Right ventricle myocardium superior (tissue), 1 donor: ENCODE measurements at regions not wholly inside any gene's neighbourhood (a gene's known extent, or its start where the extent isn't known, plus 50 kb on each side); places are given as distances from the start of the nearest gene placed in this dataset.
"Not testable (repeated sequence)": the region's sequence is repeated elsewhere in the genome, so short reads cannot be mapped to it uniquely, and the experiment has no call there.

Source experiments
- ATAC-seq: fragments of 200-7000 bp; cut with Tn5 transposase; one replicate; pipeline ENCODE4 v1.9.1; 2020; ENCODE audit warnings: mild to moderate bottlenecking; ENCODE audit not compliant: poor library complexity
- DNase-seq: peaks from one replicate; pipeline ENCODE4 v3.0.0-alpha.2; 2020
- intact Hi-C: fragments of 100-400 bp; cut with DNase I; formaldehyde crosslinking; loops from one replicate; pipeline ENCODE4 v1.11.2; 2022
- donor health status: DM: no; HTN: yes; CAD: no; lungs with severe emphysema.

DNA sequence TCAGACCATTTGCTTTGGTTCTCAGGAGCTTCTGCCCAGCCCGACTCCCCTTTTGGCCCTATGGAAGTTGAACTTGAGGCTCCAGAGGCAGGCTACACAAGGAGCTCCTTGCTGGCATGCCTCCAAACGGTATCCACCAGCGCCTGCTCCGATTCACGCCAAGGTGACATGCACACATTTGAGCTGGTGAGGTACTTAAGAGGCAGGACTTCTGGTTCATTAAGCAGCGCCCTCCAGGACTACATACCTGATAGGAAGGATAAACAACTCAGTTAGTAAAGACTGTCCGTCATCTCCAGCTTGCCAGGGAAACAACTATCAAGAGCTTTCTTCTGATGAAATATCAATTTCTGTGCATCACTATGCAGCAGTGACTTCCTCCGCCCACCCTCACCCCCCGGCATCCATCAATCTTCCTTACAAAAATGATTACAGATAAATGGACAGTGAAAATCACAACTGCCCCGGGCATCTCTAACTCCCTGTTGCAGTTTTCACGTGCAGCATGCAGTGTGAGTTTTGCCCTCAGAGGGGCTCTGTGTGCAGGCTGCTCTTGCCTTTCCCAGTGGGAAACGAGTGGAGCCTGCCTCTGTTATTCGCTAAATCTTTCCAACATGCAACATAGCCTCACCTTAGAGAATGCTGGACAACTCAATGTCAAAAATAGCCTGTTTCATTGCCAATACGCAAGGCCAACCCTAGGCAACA is 122.9 kb downstream of the ARRDC4 start:
- intact Hi-C loops: no loop called here
- DNase-seq: no peak
- no peak for ATAC-seq

DNA sequence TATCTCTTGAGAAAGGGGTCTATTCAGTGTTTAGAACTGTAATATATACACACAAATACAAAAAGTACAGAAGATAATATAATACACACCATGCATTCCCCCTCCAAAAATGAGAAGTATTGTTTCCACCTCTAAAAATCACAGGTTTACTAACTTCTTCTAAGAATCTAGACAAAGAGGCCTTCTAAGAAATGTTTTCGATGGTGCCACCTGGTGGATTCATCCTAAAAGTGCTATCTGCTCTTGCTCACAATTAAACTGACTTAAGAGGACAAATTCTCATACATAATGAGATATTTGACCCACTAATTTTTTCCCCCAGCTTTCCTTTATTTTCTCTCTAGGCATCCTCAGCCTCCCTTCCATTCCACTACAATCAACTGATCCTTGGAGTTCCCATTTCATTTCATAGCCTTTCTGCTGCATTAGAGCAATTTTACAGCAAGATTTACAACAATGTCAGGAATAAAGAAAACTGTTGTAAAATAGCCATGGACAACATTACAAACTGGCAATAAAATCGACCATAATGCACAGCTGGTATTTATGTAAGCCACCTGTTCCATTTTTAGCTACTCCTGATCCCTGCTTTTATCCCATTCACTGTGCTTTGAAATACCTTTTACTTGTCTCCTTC is 124.6 kb downstream of the ARRDC4 start:
- no peak for DNase-seq
- no peak for ATAC-seq
- intact Hi-C loops: loop anchor here (5.0 kb wide), 1 partner anchor 178 kb away; no protein-coding TSS in a partner anchor

DNA sequence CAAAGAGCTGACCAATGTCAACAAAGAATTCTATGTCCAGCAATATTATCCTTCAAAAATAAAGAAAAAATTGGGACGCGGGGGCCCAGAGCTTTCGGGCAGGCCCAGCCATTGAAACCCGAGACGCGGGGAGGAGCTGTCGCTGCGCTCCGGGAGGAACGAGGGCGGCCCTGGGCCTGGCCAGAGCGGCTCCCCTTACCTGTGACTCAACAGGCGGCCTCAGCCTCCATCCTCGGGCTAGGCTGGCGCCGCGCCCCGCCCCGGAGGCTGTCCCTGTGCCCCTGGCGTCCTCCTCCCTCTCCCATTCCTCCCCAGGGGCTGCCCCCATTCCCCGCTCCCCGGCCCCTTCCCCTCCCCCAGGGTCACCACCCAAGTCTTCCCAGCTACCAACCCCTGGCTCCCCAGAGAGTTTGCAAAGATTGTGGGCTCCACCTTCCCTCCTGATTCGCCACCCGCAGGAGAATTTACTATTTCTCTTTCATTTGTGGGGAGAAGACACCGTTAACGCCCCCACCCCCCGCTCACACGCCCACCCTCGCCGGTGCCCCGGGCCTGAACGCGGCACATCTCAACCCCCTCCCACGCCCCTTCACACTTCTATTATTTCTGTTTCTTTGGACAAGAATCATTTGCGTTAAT is 127.9 kb downstream of the ARRDC4 start:
- intact Hi-C loops: loop anchor here (5.0 kb wide), 1 partner anchor 181 kb away; no protein-coding TSS in a partner anchor
- DNase-seq, ATAC-seq: not testable (repeated sequence)

DNA sequence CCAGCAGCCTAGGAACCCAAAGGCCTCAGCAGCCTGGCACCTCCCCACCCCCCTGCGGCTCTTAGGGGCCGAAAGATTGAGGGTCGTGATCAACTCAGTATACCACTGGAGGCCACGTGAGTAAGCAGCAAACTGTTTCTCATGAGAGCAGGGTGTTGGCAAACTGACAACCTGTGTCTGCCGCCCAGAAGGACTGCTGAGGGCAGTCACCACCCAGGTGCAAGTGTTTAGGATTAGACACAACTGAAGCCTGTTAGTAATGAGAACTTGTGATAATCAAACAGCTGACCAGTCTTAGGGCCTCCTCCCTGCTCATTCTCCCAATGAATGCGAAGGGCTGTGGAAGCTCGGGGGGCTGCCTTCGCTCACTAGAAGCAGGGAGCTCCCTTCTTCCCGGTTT is 128.8 kb downstream of the ARRDC4 start:
- not testable (repeated sequence) for ATAC-seq, DNase-seq
- intact Hi-C loops: loop anchor here (5.0 kb wide), 1 partner anchor 182 kb away; no protein-coding TSS in a partner anchor

DNA sequence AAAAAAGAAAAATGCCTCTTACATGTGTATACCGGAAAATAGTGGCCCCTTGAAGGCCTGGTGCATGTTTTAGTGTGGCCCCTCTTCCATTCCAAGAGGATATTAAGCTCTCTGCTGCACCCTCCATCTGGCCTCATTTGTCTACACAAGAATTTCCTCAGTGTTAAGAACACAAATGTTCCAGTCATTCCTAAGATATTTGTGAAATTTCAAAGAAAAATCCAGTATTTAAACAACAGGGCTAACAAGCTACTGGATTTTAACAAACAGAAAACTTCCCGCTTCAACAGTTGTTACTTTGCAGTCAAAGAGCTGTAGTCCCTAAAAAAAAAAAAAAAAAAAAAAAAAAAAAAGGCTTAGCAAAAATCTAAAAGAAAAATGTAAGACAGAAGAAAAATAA is 137.5 kb downstream of the ARRDC4 start:
- ATAC-seq, DNase-seq, intact Hi-C loops: not testable (repeated sequence)

DNA sequence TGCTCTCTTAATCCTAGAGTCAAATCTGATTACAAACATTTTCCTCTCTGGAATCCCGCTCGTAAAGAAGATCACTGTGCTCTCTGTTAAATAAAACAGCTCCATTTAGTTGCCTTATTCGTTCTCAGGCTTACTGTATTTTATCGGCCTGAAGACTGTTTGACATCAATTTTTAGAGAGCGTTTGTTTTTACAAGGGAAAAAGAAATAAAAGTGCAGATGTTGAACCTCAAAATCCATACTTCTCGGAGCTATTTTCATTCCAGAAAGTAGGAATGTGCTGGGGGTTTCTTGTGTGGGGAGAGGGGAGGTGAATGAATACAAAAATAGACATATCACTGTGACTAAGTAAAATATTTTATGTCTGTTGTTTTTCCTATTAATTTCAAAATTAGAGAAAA is 140.1 kb downstream of the ARRDC4 start:
- DNase-seq, intact Hi-C loops, ATAC-seq: not testable (repeated sequence)

DNA sequence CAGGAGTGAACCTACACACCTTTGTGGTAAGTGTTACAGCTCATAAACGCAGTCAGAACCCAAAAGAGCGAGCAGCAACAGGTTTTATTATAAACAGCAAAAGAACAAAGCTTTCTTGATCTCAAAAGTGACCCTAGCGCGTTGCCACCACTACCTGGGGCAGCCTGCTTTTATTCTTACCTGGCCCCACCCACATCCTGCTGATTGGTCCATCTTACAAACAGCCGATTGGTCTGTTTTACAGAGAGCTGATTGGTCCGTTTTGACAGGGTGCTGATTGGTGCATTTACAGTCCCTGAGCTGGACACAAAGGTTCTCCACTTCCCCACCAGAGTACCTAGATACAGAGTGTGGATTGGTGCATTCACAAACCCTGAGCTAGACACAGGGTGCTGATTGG is 143.1 kb downstream of the ARRDC4 start:
- no peak for ATAC-seq
- no peak for DNase-seq
- intact Hi-C loops: no loop called here

DNA sequence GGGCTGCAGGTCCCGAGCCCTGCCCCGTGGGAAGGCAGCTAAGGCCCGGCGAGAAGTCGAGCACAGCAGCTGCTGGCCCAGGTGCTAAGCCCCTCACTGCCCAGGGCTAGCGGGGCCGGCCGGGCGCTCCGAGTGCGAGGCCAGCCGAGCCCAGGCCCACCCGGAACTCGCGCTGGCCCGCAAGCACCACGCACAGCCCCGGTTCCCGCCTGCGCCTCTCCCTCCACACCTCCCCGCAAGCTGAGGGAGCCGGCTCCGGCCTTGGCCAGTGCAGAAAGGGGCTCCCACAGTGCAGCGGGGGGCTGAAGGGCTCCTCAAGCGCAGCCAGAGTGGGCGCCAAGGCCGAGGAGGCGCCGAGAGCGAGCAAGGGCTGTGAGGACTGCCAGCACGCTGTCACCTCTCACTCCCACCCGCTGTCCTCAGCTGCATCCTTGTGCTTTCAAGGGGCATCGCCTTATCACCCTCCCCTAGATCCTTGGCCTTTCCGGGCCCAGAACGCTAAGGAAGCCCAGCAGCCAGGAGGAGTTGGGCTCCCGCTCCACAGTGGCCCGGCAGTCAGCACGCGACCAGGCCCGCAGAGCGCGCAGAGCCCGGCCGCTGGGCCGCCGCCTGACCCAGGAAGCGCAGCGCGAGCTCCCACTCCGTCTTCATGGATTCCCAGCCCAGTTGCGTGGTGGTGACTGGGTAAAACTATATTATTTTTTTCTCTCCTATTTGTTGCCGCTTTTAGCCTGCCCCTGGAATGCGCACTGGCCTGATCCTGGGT is 144.1 kb downstream of the ARRDC4 start:
- ATAC-seq, DNase-seq, intact Hi-C loops: not testable (repeated sequence)

DNA sequence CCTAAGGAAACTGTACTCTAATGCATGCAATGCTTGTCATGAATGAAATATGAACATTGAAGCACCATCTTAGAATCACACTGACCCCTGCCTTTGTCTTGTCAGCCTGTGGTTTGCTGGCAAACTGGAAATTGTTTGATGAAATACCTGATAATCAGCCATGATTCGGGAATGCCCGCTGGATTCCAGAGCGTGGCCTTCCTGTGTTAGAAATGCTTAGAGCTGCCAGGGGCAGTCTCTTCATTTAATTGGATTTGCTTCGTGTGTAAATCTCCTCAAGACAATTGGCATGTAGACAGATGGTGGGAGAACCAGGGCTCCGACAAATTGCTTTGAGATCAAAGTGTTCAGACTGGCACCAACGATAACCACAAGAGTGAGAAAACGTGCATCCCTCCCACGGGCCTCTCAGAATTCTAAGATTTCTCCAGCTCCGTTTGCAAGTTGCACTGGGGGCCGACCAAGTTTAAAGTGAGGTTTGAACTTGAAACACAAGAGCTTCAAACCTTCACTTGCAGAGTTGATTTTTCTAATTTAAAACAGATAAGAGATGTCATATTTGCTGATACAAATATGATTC is 146.2 kb downstream of the ARRDC4 start:
- ATAC-seq, intact Hi-C loops, DNase-seq: not testable (repeated sequence)

DNA sequence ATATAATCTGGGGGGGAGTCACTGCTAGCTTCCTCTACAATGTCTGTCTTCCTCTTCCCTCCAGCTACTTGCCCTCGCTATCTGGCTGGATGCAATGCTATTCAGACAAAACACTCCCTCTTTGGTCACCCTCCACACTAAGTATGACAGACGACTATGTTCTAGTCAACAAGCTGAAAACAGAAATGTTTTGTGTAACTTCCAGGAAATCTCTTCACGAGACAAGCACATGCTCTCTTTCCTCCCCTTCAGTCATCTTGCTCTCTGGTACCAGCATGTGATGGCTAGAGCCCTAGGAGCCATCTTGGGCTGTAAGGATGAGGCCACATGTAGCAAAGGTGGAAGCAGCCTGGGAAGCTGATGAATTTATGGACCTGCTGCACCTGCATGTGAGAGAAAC is 151.3 kb downstream of the ARRDC4 start:
- intact Hi-C loops: no loop called here
- DNase-seq (no peak), ATAC-seq (no peak)

DNA sequence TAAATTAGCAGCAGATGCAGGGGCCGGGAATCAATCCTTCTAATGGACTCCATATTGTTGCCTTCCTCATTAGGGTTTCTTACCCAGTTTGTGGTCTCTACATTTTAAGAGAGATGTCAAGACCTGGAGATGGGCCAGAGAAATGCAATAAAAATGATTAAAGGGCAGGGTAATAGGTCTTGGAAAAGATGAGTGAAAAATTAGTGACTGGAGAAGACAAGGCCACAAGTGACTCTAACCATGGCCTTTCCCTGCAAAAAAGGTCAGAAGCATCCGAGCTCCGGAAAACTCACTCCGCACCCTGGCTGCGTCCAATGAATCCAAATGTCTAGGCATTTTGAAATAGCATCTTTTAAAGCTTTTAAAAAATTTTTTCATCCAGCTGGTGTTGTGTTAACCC is 152.8 kb downstream of the ARRDC4 start:
- ATAC-seq (no peak), DNase-seq (no peak)
- intact Hi-C loops: no loop called here

DNA sequence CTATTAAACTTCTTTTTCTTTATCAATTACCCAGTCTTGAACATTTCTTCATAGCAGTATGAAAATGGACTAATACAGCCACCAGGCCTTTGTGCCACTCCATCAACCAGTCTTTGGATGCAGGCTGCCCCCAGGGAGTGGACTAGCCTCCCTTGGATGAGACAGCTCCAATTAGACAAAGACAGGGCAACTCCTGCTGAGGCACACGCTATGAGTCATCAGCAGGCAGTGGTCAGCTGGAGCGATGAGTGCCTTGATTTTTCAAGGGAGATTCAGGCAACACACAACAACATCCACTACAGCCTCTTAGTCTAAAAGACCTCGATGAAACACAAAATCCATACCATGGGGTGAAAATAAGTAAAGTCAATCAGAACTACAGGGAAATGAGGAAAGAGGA is 160.1 kb downstream of the ARRDC4 start:
- intact Hi-C loops: no loop called here
- no peak for DNase-seq
- ATAC-seq: no peak

DNA sequence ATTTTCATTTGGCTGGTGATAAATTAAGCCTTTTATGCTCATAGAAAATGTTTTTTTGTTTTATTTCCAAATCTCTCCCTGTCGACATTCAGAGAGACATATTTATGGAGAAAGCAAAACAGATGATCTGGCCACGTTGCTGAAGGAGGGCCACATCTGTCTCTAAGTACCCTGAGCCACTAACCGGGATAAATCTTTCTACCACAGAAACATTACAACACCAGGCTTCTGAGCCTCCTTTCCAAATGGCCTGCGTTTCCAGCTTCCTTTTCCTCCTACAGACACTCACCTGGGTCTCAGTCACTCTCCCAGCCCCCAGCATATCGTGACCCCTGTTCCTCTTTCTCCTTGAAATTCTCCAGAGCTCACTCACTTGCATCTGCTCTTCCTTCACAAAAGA is 161.0 kb downstream of the ARRDC4 start:
- no peak for ATAC-seq
- no peak for DNase-seq
- intact Hi-C loops: no loop called here

DNA sequence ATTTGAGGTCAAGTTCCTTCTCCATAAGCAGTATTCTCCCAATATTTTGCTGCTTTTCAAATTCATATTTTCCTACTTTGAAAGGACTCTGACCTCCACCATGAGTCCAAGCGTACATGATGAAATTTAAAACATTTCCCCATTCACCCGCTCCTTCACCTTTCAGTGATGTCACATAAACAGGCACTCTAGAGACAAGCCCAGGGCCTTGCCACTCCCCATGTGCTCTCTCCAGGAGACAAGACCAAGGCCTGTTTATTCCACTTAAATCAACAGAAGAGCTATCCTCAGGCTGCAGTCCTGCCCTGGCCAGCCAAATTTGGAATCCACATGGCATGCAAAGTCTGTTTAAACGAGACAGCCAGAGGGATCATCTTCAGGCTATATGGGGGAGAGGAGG is 161.5 kb downstream of the ARRDC4 start:
- ATAC-seq (no peak), DNase-seq (no peak)
- intact Hi-C loops: no loop called here

DNA sequence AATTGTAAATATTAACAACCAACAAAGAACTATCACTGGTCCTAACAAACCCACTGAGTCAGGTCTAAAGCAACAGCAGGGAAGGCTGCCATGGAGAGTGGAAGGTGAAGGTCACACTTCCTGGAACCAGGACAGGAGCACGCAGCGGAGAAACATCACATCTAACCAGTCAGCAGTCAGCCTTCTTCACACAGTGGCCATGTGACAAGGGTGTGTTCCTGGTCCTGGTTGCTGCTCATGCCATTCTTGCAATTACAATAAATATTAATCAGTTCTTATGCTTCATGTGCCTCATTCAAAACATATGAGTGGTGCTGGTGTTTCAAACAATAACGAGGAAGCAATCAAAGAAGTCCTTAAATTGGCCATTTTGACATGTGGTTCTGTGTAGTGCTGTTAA is 162.8 kb downstream of the ARRDC4 start:
- ATAC-seq: no peak
- intact Hi-C loops: no loop called here

DNA sequence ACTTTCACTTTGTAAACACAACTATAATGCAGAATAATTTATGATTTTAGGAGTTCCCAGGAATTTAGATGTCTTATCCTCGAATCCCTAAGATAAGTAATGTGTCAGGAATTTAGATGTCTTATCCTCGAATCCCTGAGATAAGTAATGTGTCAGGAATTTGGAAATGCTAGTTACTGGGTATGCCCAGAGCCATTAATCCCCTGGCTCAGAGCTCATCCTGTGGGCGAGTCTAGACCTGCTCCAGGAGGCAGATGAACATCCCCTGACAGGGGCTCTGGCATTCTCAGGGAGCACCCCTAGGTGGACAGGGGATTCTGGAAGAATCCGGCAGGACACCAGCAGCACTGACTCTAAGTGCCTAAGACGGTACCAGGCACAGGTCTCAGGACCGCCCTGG is 163.3 kb downstream of the ARRDC4 start:
- ATAC-seq (no peak), DNase-seq (no peak)
- intact Hi-C loops: no loop called here

More for the DNA sequence above, 162.8 kb downstream of the ARRDC4 start:
- no peak for DNase-seq

DNA sequence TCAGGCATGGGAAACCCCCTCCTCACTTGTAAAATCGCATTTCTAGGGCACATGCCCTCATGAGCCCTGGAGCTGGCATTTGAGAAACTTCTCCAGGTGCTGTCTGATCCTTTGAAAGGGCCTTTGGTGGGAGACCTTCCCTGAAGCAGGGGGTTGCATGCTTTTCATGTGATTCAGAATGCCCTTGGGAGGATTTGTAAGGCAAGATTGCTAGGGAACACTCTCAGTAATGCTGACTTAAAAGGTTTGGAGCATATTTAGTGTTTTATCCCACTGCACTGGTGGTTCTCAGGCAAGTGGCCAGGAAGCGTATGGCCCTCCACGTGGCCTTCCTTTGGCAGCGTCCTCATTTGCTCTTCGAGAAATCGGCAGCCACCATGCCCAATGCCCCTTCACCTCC is 164.1 kb downstream of the ARRDC4 start:
- ATAC-seq (no peak), DNase-seq (no peak)
- intact Hi-C loops: no loop called here

DNA sequence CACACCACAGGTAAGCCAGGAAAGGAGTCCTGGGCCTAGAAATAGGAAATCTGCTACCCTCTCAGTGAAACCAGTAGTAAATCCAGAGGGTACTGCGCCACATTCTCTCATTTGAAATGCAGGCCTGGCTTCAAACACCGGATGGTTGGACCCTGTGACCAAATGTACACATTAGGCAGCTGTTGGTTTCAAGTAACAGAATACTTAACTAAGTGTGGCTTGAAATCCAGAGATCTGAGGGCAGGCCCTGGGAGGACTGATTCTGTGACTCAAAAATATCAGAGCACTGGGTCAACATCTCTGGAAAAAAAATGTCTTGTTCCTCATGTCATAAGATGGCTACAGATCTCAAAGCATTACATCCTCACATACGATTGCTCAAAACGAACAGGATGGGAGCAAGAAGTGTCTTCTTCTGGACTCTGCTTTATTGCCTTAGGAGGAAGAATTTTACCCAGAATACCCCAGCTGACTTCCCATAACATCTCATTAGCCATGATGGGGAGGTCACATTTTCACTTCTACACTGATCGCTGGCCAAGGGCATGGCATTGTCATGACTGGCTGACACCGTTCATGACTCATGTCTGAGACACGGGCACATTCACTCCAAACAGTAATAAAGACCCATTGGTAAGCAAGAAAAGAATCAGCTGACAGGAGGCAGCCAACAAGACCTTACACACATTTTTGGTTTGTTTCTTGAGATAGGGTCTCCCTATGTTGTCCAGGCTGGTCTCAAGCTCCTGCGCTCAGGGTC is 166.0 kb downstream of the ARRDC4 start:
- ATAC-seq (no peak), DNase-seq (no peak)
- intact Hi-C loops: no loop called here
